HG02798 (cell line): ENCODE measurements at regions not wholly inside any gene's neighbourhood (a gene's known extent, or its start where the extent isn't known, plus 50 kb on each side); places are given as distances from the start of the nearest gene placed in this dataset.
"Not testable (repeated sequence)": the region's sequence is repeated elsewhere in the genome, so short reads cannot be mapped to it uniquely, and the experiment has no call there.

ENCODE experiments used
- ATAC-seq: cut with Tn5 transposase; IDR thresholded peaks from one replicate; pipeline ENCODE4 v1.9.1; 2021; ENCODE audit warnings: mild to moderate bottlenecking; ENCODE audit not compliant: unreplicated experiment, poor library complexity

- ATAC-seq = no peak
Observed at GRCh38 chr2:187003038-187003554, 154.1 kb upstream of the ZSWIM2 start.

- ATAC-seq = no peak
Observed at GRCh38 chr2:187002242-187002641, 153.3 kb upstream of the ZSWIM2 start.

GRCh38 chr2:187001248-187001647 lies 152.3 kb upstream of the ZSWIM2 start:
- ATAC-seq = no peak

GRCh38 chr2:186995092-186995491 lies 146.1 kb upstream of the ZSWIM2 start:
- ATAC-seq = no peak

GRCh38 chr2:186992597-186992996 lies 143.6 kb upstream of the ZSWIM2 start:
- no peak for ATAC-seq

- no peak for ATAC-seq
Observed at GRCh38 chr2:186991766-186992417, 142.9 kb upstream of the ZSWIM2 start.

- no peak for ATAC-seq
Observed at GRCh38 chr2:186984966-186985365, 136.0 kb upstream of the ZSWIM2 start.

GRCh38 chr2:186984481-186984880 lies 135.5 kb upstream of the ZSWIM2 start:
- no peak for ATAC-seq

GRCh38 chr2:186980787-186981550 lies 132.0 kb upstream of the ZSWIM2 start:
- ATAC-seq = no peak

GRCh38 chr2:186980117-186980442 lies 131.1 kb upstream of the ZSWIM2 start:
- no peak for ATAC-seq

GRCh38 chr2:186979439-186980116 lies 130.6 kb upstream of the ZSWIM2 start:
- ATAC-seq = no peak

- ATAC-seq = peak; percentile 54
Observed at GRCh38 chr2:186977433-186978045, 128.6 kb upstream of the ZSWIM2 start.

GRCh38 chr2:186976329-186976728 lies 127.4 kb upstream of the ZSWIM2 start:
- no peak for ATAC-seq

- no peak for ATAC-seq
Observed at GRCh38 chr2:186972281-186972970, 123.5 kb upstream of the ZSWIM2 start.

GRCh38 chr2:186968277-186968676 lies 119.3 kb upstream of the ZSWIM2 start:
- peak; percentile 96 for ATAC-seq

- no peak for ATAC-seq
Observed at GRCh38 chr2:186966015-186966414, 117.0 kb upstream of the ZSWIM2 start.

- no peak for ATAC-seq
Observed at GRCh38 chr2:186962085-186962747, 113.2 kb upstream of the ZSWIM2 start.

GRCh38 chr2:186960241-186960640 lies 111.3 kb upstream of the ZSWIM2 start:
- not testable (repeated sequence) for ATAC-seq

GRCh38 chr2:186959486-186959885 lies 110.5 kb upstream of the ZSWIM2 start:
- ATAC-seq = no peak

- no peak for ATAC-seq
Observed at GRCh38 chr2:186950694-186951093, 101.7 kb upstream of the ZSWIM2 start.
